ENCODE measurements at regions not wholly inside any gene's neighbourhood (a gene's known extent, or its start where the extent isn't known, plus 50 kb on each side); places are given as distances from the start of the nearest gene placed in this dataset.

DNA sequence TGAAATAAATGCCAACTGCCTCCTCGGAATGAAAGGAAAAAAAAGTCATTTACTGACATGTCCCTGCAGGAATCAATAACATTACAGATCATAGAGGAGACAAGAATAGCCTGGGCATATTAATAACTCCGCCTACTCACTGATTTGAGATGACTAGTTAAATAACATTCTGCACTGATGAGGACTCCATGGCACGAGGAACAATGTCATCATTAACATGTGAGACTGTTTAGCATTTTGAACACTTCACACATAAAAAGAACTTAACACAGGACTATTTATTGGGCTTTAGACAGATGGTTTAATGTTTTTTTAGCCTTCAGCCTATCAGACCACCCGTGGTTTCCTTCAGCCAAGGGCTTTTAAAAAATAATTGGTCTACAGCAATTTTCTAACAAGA lies 170.1 kb downstream of the OLFM4 start:
- no peak overlapping the region for H3K4me3 ChIP-seq (ENCODE audit: low read length)
- no peaks in the 10 kb centered on the region for H3K9me3 ChIP-seq (ENCODE audit: control insufficient read depth in 2 of 3, low read length in 3 of 3)
- ATAC-seq: no peak
- H3K36me3 Mint-ChIP-seq: peaks cover 0 to 8% (median 0%) of the 10 kb centered on the region in 5 donors
- H3K27me3 ChIP-seq (ENCODE audit: control insufficient read depth in 2 of 2, insufficient read depth in 2 of 2, low read length in 2 of 2): no peaks in the 10 kb centered on the region
- H3K27ac Mint-ChIP-seq: no peak overlapping the region
- no peak for DNase-seq
- intact Hi-C loops (cut with micrococcal nuclease): no loop called here
- no peak overlapping the region for H3K4me3 Mint-ChIP-seq
- ChIA-PET CTCF (no interaction called here), POLR2A (no interaction called here)
- peaks cover 0 to 10% (median 0%) of the 10 kb centered on the region in 7 donors for H3K4me1 Mint-ChIP-seq
- H3K36me3 ChIP-seq (ENCODE audit: control insufficient read depth in 2 of 3, insufficient read depth in 3 of 3, low read length in 3 of 3): no peaks in the 10 kb centered on the region
- peaks cover 0 to 13% (median 2%) of the 10 kb centered on the region in 11 donors for H3K9me3 Mint-ChIP-seq
- no peaks in the 10 kb centered on the region for H3K4me1 ChIP-seq (ENCODE audit: control insufficient read depth in 2 of 2, insufficient read depth in 2 of 2, low read length in 2 of 2)
- H3K27ac ChIP-seq (ENCODE audit: low read depth, low read length): no peak overlapping the region
- peaks cover 7 to 31% (median 27%) of the 10 kb centered on the region in 5 donors for H3K27me3 Mint-ChIP-seq

GRCh38 chr13:53200075-53200474 lies 171.5 kb downstream of the OLFM4 start:
- no peak for DNase-seq
- Mint-ChIP-seq H3K27ac (no peak overlapping the region), H3K4me3 (no peak overlapping the region), H3K4me1 (peaks cover 0 to 10% (median 0%) of the 10 kb centered on the region in 7 donors), H3K36me3 (peaks cover 0 to 8% (median 0%) of the 10 kb centered on the region in 5 donors), H3K27me3 (peaks cover 7 to 40% (median 37%) of the 10 kb centered on the region in 5 donors), H3K9me3 (peaks cover 0 to 13% (median 4%) of the 10 kb centered on the region in 11 donors)
- no peaks in the 10 kb centered on the region for H3K4me1 ChIP-seq (ENCODE audit: control insufficient read depth in 2 of 2, insufficient read depth in 2 of 2, low read length in 2 of 2)
- ChIA-PET CTCF (no interaction called here), POLR2A (no interaction called here)
- no peak for ATAC-seq
- H3K9me3 ChIP-seq (ENCODE audit: control insufficient read depth in 2 of 3, low read length in 3 of 3): no peaks in the 10 kb centered on the region
- H3K36me3 ChIP-seq (ENCODE audit: control insufficient read depth in 2 of 3, insufficient read depth in 3 of 3, low read length in 3 of 3): no peaks in the 10 kb centered on the region
- no peaks in the 10 kb centered on the region for H3K27me3 ChIP-seq (ENCODE audit: control insufficient read depth in 2 of 2, insufficient read depth in 2 of 2, low read length in 2 of 2)
- no peak overlapping the region for H3K27ac ChIP-seq (ENCODE audit: low read depth, low read length)
- H3K4me3 ChIP-seq (ENCODE audit: low read length): no peak overlapping the region
- intact Hi-C loops (cut with micrococcal nuclease): no loop called here

- ChIA-PET CTCF (no interaction called here), POLR2A (no interaction called here)
- H3K4me1 Mint-ChIP-seq: peaks cover 0 to 10% (median 0%) of the 10 kb centered on the region in 7 donors
- peaks cover 0 to 13% (median 4%) of the 10 kb centered on the region in 11 donors for H3K9me3 Mint-ChIP-seq
- DNase-seq: peak in 1 of 9 donors; percentile 29
- peaks cover 7 to 44% (median 38%) of the 10 kb centered on the region in 5 donors for H3K27me3 Mint-ChIP-seq
- no peak for ATAC-seq
- no peaks in the 10 kb centered on the region for H3K9me3 ChIP-seq (ENCODE audit: control insufficient read depth in 2 of 3, low read length in 3 of 3)
- intact Hi-C loops (cut with micrococcal nuclease): no loop called here
- no peak overlapping the region for H3K27ac Mint-ChIP-seq
- peaks cover 0 to 8% (median 0%) of the 10 kb centered on the region in 5 donors for H3K36me3 Mint-ChIP-seq
- no peak overlapping the region for H3K27ac ChIP-seq (ENCODE audit: low read depth, low read length)
- H3K27me3 ChIP-seq (ENCODE audit: control insufficient read depth in 2 of 2, insufficient read depth in 2 of 2, low read length in 2 of 2): no peaks in the 10 kb centered on the region
- no peaks in the 10 kb centered on the region for H3K36me3 ChIP-seq (ENCODE audit: control insufficient read depth in 2 of 3, insufficient read depth in 3 of 3, low read length in 3 of 3)
- H3K4me3 Mint-ChIP-seq: no peak overlapping the region
- no peaks in the 10 kb centered on the region for H3K4me1 ChIP-seq (ENCODE audit: control insufficient read depth in 2 of 2, insufficient read depth in 2 of 2, low read length in 2 of 2)
- no peak overlapping the region for H3K4me3 ChIP-seq (ENCODE audit: low read length)
Observed at GRCh38 chr13:53200498-53201453, 172.2 kb downstream of the OLFM4 start.

DNA sequence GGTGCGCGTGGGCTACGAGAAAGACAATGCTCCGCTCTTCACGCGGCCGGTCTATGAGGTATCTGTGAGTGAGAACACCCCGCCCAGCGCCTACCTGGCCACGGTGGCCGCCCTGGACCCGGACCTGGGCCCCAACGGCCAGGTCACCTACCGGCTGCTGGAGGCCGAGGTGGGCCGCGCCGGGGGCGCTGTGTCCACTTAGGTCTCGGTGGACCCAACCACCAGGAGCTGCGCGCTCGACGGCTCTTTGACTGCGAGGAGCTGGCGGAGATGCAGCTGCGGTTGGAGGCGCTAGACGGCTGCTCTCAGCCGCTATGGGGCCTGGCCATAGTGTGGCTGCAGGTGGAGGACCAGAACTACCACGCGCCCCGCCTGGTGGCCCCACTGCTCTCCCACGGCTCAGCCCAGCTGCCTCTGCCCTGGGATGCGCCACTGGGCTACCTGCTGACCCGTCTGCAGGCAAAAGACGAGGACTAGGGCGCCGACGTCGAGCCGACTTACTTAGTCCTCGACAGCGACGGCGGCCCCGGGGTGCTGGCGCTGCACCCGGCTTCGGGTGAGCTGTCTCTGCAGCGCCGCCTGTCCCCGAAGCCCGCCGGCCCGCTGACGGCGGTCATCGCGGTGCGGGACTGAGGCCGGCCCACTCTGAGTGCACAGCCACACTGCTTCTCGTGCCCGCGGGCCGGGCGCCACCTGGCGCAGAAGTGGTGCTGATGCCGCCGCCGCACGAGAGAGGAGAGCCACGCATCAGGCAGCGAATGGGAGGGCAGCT lies 173.0 kb downstream of the OLFM4 start:
- Mint-ChIP-seq H3K4me3 (no peak overlapping the region), H3K27me3 (peaks cover 7 to 44% (median 38%) of the 10 kb centered on the region in 5 donors), H3K9me3 (peaks cover 0 to 13% (median 4%) of the 10 kb centered on the region in 11 donors), H3K4me1 (peaks cover 0 to 10% (median 0%) of the 10 kb centered on the region in 7 donors), H3K27ac (no peak overlapping the region), H3K36me3 (peaks cover 0 to 8% (median 0%) of the 10 kb centered on the region in 5 donors)
- H3K4me1 ChIP-seq (ENCODE audit: control insufficient read depth in 2 of 2, insufficient read depth in 2 of 2, low read length in 2 of 2): no peaks in the 10 kb centered on the region
- ATAC-seq (no peak), DNase-seq (peak in 1 of 9 donors; percentile 0)
- no peak overlapping the region for H3K4me3 ChIP-seq (ENCODE audit: low read length)
- H3K9me3 ChIP-seq (ENCODE audit: control insufficient read depth in 2 of 3, low read length in 3 of 3): no peaks in the 10 kb centered on the region
- no peak overlapping the region for H3K27ac ChIP-seq (ENCODE audit: low read depth, low read length)
- no peaks in the 10 kb centered on the region for H3K27me3 ChIP-seq (ENCODE audit: control insufficient read depth in 2 of 2, insufficient read depth in 2 of 2, low read length in 2 of 2)
- intact Hi-C loops (cut with micrococcal nuclease): no loop called here
- POLR2A ChIA-PET: no interaction called here
- CTCF ChIA-PET: no interaction called here
- no peaks in the 10 kb centered on the region for H3K36me3 ChIP-seq (ENCODE audit: control insufficient read depth in 2 of 3, insufficient read depth in 3 of 3, low read length in 3 of 3)

DNA sequence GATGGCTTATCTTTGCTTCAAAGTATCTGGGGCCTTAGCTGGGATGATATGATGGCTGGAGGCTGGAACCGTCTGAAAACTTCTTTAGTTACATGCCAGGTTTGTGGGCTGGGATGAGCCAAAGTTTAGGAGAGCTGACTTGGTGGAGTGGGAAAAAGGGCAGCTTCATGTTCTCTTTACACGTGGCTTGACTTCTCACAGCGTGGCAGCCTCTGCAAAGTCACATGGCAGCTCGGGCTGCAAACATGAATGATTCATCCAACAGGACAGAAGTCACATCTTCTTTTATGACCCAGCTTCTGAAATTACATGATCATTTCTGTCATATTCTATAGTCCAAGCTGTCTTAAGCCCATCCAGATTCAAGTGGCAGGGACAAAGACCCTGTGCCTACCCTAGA lies 176.0 kb downstream of the OLFM4 start:
- Histone ChIP-seq H3K4me3 (ENCODE audit: low read length) (no peak overlapping the region), H3K27ac (ENCODE audit: low read depth, low read length) (no peak overlapping the region), H3K9me3 (ENCODE audit: control insufficient read depth in 2 of 3, low read length in 3 of 3) (no peaks in the 10 kb centered on the region), H3K36me3 (ENCODE audit: control insufficient read depth in 2 of 3, insufficient read depth in 3 of 3, low read length in 3 of 3) (no peaks in the 10 kb centered on the region), H3K27me3 (ENCODE audit: control insufficient read depth in 2 of 2, insufficient read depth in 2 of 2, low read length in 2 of 2) (no peaks in the 10 kb centered on the region), H3K4me1 (ENCODE audit: control insufficient read depth in 2 of 2, insufficient read depth in 2 of 2, low read length in 2 of 2) (no peaks in the 10 kb centered on the region)
- Mint-ChIP-seq H3K36me3 (peaks cover 0 to 2% (median 0%) of the 10 kb centered on the region in 5 donors), H3K27me3 (peaks cover under 1 to 32% (median 21%) of the 10 kb centered on the region in 5 donors), H3K9me3 (peaks cover 0 to 7% (median 3%) of the 10 kb centered on the region in 11 donors), H3K27ac (no peak overlapping the region), H3K4me3 (no peak overlapping the region), H3K4me1 (peaks cover 0 to 6% (median 0%) of the 10 kb centered on the region in 7 donors)
- ChIA-PET CTCF (no interaction called here), POLR2A (no interaction called here)
- no peak for DNase-seq
- intact Hi-C loops (cut with micrococcal nuclease): no loop called here
- no peak for ATAC-seq

DNA sequence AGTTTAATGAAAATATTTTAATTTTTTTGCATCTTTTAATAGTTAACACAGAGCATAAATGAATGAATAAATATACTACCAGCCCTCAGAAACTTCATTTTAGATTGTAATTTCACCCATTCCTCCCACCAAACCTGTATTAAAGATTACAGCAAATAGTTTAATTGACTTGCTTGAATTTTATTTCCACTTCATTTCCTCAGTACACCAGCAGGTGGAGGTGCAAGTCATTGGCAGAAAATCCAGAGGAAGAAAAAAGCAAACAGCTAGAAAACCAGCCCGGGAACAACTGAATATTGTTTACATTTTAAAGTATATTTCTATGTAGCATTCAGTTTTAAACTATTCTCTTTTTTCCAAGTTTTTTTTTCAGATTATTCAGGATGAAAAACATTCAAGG lies 177.8 kb downstream of the OLFM4 start:
- H3K4me1 Mint-ChIP-seq: peaks cover 0 to 4% (median 0%) of the 10 kb centered on the region in 7 donors
- ChIA-PET CTCF (no interaction called here), POLR2A (no interaction called here)
- intact Hi-C loops (cut with micrococcal nuclease): no loop called here
- Histone ChIP-seq H3K4me1 (ENCODE audit: control insufficient read depth in 2 of 2, insufficient read depth in 2 of 2, low read length in 2 of 2) (no peaks in the 10 kb centered on the region), H3K27ac (ENCODE audit: low read depth, low read length) (no peak overlapping the region), H3K27me3 (ENCODE audit: control insufficient read depth in 2 of 2, insufficient read depth in 2 of 2, low read length in 2 of 2) (no peaks in the 10 kb centered on the region), H3K36me3 (ENCODE audit: control insufficient read depth in 2 of 3, insufficient read depth in 3 of 3, low read length in 3 of 3) (no peaks in the 10 kb centered on the region), H3K4me3 (ENCODE audit: low read length) (no peak overlapping the region), H3K9me3 (ENCODE audit: control insufficient read depth in 2 of 3, low read length in 3 of 3) (no peaks in the 10 kb centered on the region)
- H3K9me3 Mint-ChIP-seq: peaks cover 0 to 5% (median 2%) of the 10 kb centered on the region in 11 donors
- no peaks in the 10 kb centered on the region for H3K36me3 Mint-ChIP-seq
- no peak overlapping the region for H3K4me3 Mint-ChIP-seq
- H3K27me3 Mint-ChIP-seq: peaks cover 0 to 29% (median 19%) of the 10 kb centered on the region in 5 donors
- no peak for ATAC-seq
- no peak for DNase-seq
- no peak overlapping the region for H3K27ac Mint-ChIP-seq
